Esophagus squamous epithelium (tissue), 4 donors: ENCODE measurements at regions not wholly inside any gene's neighbourhood (a gene's known extent, or its start where the extent isn't known, plus 50 kb on each side); places are given as distances from the start of the nearest gene placed in this dataset.

ENCODE experiments used
- CTCF ChIP-seq, 6 experiments: fragments of 450-650 bp in 4 of 6; fragments of 200-600 bp in 2 of 6; sonication (generic) in 2 of 6; IDR thresholded peaks; one replicate each; pipeline ENCODE4 v1.5.1; 2016 to 2019; ENCODE audit warnings: antibody characterized with exemption in 6 of 6, mild to moderate bottlenecking in 4 of 6, moderate library complexity in 4 of 6
- POLR2A ChIP-seq, 4 donors: fragments of 450-650 bp; IDR thresholded peaks; one replicate each; pipeline ENCODE4 v1.6.1; 2017; ENCODE audit warnings: antibody characterized with exemption in 4 of 4, mild to moderate bottlenecking in 4 of 4, moderate library complexity in 3 of 4

- TF ChIP-seq CTCF (IDR thresholded peaks at IDR 0.05), result no peak
- TF ChIP-seq POLR2A (IDR thresholded peaks at IDR 0.05), result no peak
Measured at GRCh38 chr5:5613261-5613990, 190.9 kb downstream of the ICE1 start.
